H4 (cell line): ENCODE measurements at regions not wholly inside any gene's neighbourhood (a gene's known extent, or its start where the extent isn't known, plus 50 kb on each side); places are given as distances from the start of the nearest gene placed in this dataset.
A peak's percentile ranks its signal among the peaks of the same experiment; 100 is the strongest.

Experiments
- DNase-seq: peaks from one replicate; pipeline ENCODE4 v3.0.0-alpha.2; 2015; ENCODE audit warnings: low spot score

DNA sequence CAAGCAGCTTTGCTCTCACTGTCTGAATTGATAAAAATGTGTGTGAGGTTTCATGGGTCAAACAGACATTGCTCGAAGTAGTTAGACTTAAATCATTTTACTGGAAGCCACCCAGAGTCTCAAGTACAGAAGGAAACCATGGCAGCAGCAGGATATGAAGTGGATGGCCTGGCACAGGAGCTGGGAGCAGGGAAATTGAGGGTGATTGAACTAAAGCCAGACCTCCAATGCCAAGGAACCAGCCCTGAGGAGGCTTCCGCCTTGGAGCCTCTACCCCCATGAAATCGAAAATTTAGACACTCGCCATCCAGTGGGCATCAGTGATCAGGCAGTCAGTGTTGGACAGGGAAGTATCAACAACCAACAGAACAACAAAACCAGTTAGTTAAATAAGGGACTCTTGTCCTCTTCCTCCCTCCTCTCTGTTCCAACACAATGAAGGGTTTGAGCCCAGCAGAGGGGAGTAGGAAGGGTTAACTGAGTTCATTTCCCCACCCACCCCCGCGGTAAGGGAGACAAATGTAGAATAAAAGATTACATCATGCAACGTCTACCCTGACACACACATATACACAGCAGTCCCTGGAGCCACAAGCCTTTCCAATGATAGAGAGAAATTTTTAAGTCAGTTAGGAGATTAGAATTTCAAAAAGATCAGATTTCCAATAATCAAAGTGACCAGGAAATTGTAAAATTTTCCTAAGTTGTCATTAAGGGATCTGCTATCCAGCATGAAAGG lies 156.3 kb downstream of the SLC16A9 start:
- DNase-seq, result no peak

GRCh38 chr10:59550061-59550460 lies 159.6 kb downstream of the SLC16A9 start:
- no peak for DNase-seq

GRCh38 chr10:59538623-59539022 lies 171.0 kb downstream of the SLC16A9 start:
- DNase-seq, result no peak

GRCh38 chr10:59537501-59537900 lies 172.1 kb downstream of the SLC16A9 start:
- DNase-seq, result no peak

- peak; percentile 86 for DNase-seq
Observed at GRCh38 chr10:59536167-59537014, 173.3 kb downstream of the SLC16A9 start.

GRCh38 chr10:59524348-59524747 lies 162.0 kb upstream of the FAM13C start:
- no peak for DNase-seq

DNA sequence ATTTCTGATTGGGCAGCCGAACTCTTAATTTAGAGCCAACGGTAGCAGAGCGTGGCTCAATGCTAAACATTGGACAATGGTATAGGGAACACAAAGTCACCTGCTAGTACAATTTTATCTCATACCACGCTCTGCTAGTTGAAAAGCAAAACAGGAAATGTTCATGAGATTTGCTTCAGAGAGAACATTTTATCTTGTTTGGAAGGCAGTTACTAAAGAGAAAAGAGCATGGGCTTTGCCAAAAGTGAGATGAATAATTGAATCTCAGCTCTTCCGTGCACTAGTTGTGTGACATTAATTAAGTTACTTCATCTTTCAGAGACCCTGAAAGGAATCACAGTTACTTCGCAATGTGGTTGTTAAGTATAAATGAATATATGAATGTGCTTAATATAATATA lies 161.5 kb upstream of the FAM13C start:
- DNase-seq, result no peak

DNA sequence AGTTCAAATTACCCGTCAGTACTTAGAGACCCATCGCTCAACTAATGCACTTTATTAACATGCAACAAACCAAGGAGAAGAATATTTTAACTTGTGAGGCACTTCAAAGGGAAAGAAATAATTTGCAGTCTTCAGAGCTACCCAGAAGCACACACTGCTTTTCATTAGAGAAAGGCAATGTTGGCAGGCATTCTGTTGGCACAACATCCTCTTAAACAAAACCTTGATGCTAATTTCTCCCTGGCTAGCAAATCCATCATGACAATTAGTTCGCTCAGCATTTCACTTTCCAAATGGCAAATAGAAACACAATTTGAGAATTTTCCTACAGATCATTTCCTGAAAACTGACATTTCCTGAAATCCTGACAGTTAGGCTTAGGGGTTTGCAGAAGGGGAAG lies 155.6 kb upstream of the FAM13C start:
- no peak for DNase-seq

DNA sequence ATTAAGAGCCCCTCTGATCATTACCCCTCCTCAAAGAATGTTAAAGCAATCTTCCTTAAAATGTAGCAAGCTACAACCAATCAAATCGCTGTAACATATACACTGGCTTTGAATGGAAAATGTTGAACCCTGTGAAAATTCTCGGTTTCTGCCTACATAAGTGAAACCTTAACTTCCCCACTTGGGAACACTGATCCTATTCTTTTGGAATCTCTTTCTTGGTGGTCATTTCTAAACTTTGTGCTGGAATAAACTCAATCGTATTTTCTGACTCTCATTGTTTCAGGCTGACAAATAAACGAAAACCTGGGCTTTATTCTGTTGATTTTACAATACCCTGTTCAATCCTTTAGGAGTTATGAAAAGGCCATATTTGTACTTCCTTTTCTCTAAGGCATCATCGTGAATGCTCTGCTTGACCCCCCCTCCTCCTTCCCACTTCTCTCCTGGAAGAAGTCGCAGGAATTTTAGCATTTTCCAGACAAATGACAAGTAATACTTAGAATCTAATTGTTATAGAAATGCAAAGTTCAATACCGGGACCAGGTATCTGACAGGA lies 155.1 kb upstream of the FAM13C start:
- DNase-seq, result no peak

DNA sequence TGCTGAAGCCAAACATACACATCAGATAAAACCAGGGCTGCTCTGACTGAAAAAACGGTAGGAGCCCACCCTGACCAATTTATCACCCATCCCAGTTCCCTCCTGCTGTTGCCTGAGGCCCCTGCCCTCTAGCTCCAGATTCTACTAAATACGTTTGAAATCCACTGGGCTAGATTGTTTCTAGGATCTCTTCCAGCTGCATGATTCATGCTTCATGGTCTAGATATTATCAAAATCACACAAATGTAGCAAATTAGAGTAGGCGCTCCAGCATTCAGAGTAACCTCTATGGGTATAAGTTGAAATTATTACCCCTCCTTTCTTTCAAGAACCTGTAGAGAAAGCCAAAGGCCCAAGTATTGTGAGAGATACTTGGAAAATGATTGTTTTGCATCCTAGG lies 151.2 kb upstream of the FAM13C start:
- peak; percentile 14 for DNase-seq

GRCh38 chr10:59512951-59513350 lies 150.6 kb upstream of the FAM13C start:
- no peak for DNase-seq

- DNase-seq, result no peak
Observed at GRCh38 chr10:59508956-59509355, 146.6 kb upstream of the FAM13C start.

- peak; percentile 66 for DNase-seq
Observed at GRCh38 chr10:59508296-59508695, 145.9 kb upstream of the FAM13C start.

- no peak for DNase-seq
Observed at GRCh38 chr10:59505926-59506325, 143.6 kb upstream of the FAM13C start.

GRCh38 chr10:59499460-59499859 lies 137.1 kb upstream of the FAM13C start:
- DNase-seq, result no peak

DNA sequence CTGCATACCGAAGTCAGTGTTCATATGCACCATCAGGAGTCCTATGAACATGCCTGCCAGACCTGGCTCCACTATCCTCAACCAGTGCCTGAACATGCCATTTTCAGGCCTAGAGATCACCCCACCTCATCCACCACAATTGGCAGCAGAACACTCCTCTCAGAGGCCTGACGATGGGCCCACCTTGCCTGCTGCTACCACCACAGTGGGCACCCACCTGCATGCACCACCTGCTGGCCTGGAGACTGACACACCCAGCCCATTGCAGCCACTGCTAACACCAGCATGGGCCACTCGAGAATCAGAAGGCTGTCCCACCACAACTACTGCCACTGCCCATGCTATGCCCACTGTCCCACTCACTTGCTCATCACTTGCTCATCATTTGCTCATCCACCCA lies 130.7 kb upstream of the FAM13C start:
- DNase-seq, result no peak

DNA sequence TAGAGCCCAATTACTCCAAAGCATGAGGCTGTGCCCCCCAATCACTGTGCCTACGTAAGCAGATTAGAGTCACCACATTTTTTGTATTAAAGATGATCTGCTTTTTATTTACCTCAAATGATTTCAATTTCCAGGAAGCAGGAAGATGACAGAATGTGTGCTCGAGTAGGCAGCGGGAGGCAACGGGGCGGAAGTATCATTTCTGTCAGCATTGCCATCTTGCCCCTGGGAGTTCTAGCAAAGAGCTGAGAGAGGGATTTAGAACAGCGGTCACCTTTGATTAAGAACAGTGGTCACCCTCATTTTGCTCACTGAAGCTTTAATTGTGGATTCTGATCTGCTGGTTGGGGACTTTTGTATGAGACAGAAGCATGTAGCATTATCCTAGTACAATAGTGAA lies 117.1 kb upstream of the FAM13C start:
- no peak for DNase-seq

DNA sequence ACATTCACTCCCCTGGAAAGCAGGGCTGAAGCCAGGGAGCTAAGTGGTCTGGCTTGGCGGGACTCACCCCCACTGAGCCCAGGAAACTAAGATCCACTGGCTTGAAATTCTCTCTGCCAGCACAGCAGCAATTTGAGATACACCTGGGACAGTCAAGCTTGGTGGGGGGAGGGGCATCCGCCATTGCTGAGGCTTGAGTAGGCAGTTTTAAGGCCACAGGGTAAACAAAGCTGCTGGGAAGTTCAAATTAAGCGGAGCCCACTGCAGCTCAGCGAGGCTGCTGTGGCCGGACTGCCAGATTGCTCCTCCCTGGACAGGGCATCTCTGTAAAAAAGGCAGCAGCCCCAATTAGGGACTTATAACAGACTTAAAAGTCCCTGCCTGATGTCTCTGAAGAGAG lies 108.2 kb upstream of the FAM13C start:
- DNase-seq, result no peak

DNA sequence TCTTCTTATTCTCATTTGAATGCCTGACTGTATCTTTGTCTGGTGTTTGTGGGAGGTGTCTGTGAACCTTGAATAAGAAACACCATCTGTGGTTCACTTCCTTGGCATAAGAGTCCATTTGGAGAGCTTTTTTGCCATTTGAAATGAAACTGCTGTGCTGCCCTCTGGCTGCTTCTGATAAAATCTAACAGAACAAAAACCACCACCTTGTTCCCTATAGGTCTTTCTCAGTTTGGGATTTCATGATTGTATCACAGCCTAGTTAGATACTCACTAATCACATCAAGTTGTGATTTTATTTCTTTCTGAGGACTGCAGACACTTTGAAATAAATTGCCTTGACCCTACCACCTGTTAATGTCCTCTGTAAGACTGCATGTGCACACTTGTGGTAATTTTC lies 102.7 kb upstream of the FAM13C start:
- DNase-seq, result peak; percentile 22

GRCh38 chr10:59464483-59464882 lies 102.1 kb upstream of the FAM13C start:
- DNase-seq, result no peak

DNA sequence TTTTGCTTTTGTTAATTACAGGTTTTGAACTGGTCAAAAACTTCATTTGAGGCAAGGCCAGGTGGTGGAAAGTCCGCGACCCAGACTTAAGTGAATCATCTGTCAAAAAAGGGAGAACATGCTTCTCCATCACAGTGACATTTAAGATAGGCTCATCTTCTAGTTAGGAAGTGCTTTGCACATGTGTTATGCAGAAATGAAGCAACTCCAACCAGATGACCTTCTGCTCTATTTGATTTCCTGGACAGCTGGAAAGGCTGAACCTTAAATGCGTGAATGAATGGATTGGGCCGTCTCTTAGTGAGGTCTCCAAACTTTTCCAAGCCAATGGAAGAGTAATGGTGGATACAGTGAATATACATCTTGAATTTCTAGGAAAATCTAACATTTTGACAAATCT lies 101.6 kb upstream of the FAM13C start:
- no peak for DNase-seq

DNA sequence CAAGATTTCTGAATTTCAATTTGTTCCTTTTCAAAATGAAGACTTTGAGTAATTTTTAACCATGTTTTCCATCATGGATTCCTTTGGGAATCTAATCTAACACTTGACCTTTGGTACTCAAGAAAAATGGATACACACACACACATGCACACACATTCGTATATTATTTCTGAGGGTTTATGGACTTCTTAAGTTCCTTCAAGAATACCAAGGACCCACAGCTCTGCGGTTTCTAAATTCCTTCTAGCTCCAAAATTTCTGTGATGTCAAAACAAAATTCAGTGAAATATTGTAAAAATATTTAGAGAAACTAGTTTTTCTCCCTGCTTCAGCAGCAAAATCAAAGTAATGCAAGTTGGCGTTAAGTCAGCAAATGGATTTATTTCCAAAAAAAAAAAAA lies 98.3 kb upstream of the FAM13C start:
- no peak for DNase-seq

GRCh38 chr10:59456199-59456598 lies 93.8 kb upstream of the FAM13C start:
- no peak for DNase-seq
